GM12891 (cell line): ENCODE measurements at regions not wholly inside any gene's neighbourhood (a gene's known extent, or its start where the extent isn't known, plus 50 kb on each side); places are given as distances from the start of the nearest gene placed in this dataset.

Experiments
- PAX5 ChIP-seq: IDR thresholded peaks from 2 replicates; pipeline ENCODE4 v1.6.1; 2011; ENCODE audit warnings: low read length, moderate library complexity, mild to moderate bottlenecking; ENCODE audit not compliant: insufficient read depth, severe bottlenecking
- POLR2A ChIP-seq: IDR thresholded peaks from 2 replicates; pipeline ENCODE4 v1.6.1; 2011; ENCODE audit warnings: low read depth, low read length, control low read depth
- POLR2AphosphoS5 ChIP-seq: IDR thresholded peaks from 2 replicates; pipeline ENCODE4 v1.6.1; 2011; ENCODE audit warnings: low read depth, low read length, control low read depth
- POU2F2 ChIP-seq: IDR thresholded peaks from 2 replicates; pipeline ENCODE4 v1.6.1; 2011; ENCODE audit warnings: low read depth, mild to moderate bottlenecking, control low read depth, low read length, moderate library complexity
- SPI1 ChIP-seq: IDR thresholded peaks from 2 replicates; pipeline ENCODE4 v1.6.1; 2011; ENCODE audit warnings: low read depth, low read length, control low read depth
- TAF1 ChIP-seq: IDR thresholded peaks from 2 replicates; pipeline ENCODE4 v1.6.1; 2011; ENCODE audit warnings: low read depth, low read length, control low read depth

GRCh38 chr9:8157683-8158324 lies 358.2 kb upstream of the DMAC1 start:
- no peak for TF ChIP-seq POLR2AphosphoS5
- TF ChIP-seq TAF1, result no peak
- no peak for TF ChIP-seq POLR2A
- TF ChIP-seq POU2F2, result no peak
- TF ChIP-seq PAX5, result no peak
- no peak for TF ChIP-seq SPI1
